Activated naive CD4-positive, alpha-beta T cell treated with anti-CD3 and anti-CD28 coated beads, Interleukin-2, amount 10 ng/mL, durations not matched to agents 7 days and 5 days (primary cell): ENCODE measurements at regions not wholly inside any gene's neighbourhood (a gene's known extent, or its start where the extent isn't known, plus 50 kb on each side); places are given as distances from the start of the nearest gene placed in this dataset.

Experiments used
- CTCF ChIA-PET: fragments of 350-600 bp; sonication (Branson Sonifier 250); formaldehyde crosslinking; loops from one replicate; lab custom pipeline; 2021; ENCODE audit warnings: antibody characterized with exemption; lab: Charles Lee
- DNase-seq: peaks from one replicate; pipeline ENCODE4 v3.0.0-alpha.2; 2020
- H3K27ac Mint-ChIP-seq: one replicate; pipeline ENCODE4 v1.8.0; 2021; ENCODE audit warnings: mild to moderate bottlenecking, moderate library complexity, mixed read lengths
- H3K27me3 Mint-ChIP-seq: one replicate; pipeline ENCODE4 v1.8.0; 2021; ENCODE audit warnings: mild to moderate bottlenecking, mixed read lengths
- H3K36me3 Mint-ChIP-seq: one replicate; pipeline ENCODE4 v1.8.0; 2021; ENCODE audit warnings: mixed read lengths
- H3K4me1 Mint-ChIP-seq: one replicate; pipeline ENCODE4 v1.8.0; 2021; ENCODE audit warnings: mixed read lengths
- H3K4me3 Mint-ChIP-seq: one replicate; pipeline ENCODE4 v1.8.0; 2021; ENCODE audit warnings: mild to moderate bottlenecking, moderate library complexity, mixed read lengths
- H3K9me3 Mint-ChIP-seq: one replicate; pipeline ENCODE4 v1.8.0; 2021; ENCODE audit warnings: mixed read lengths

GRCh38 chrX:150192816-150193215 is 170.3 kb upstream of the MAMLD1 start:
- Mint-ChIP-seq H3K9me3 (no peaks in the 10 kb centered on the region), H3K27ac (no peak overlapping the region), H3K27me3 (no peaks in the 10 kb centered on the region), H3K36me3 (no peaks in the 10 kb centered on the region), H3K4me3 (no peak overlapping the region), H3K4me1 (no peaks in the 10 kb centered on the region)
- no peak for DNase-seq
- CTCF ChIA-PET, result no interaction called here

GRCh38 chrX:150196285-150196684 is 166.8 kb upstream of the MAMLD1 start:
- CTCF ChIA-PET, result no interaction called here

GRCh38 chrX:150197388-150197787 is 165.7 kb upstream of the MAMLD1 start:
- no peak overlapping the region for H3K4me3 Mint-ChIP-seq
- H3K4me1 Mint-ChIP-seq, result no peaks in the 10 kb centered on the region
- no peaks in the 10 kb centered on the region for H3K36me3 Mint-ChIP-seq
- no peak overlapping the region for H3K27ac Mint-ChIP-seq
- CTCF ChIA-PET, result no interaction called here
- no peaks in the 10 kb centered on the region for H3K9me3 Mint-ChIP-seq
- no peaks in the 10 kb centered on the region for H3K27me3 Mint-ChIP-seq
- no peak for DNase-seq

More at GRCh38 chrX:150196285-150196684, 166.8 kb upstream of the MAMLD1 start:
- H3K4me3 Mint-ChIP-seq, result no peak overlapping the region
- no peak overlapping the region for H3K27ac Mint-ChIP-seq
- H3K36me3 Mint-ChIP-seq, result no peaks in the 10 kb centered on the region
- H3K9me3 Mint-ChIP-seq, result no peaks in the 10 kb centered on the region
- H3K4me1 Mint-ChIP-seq, result no peaks in the 10 kb centered on the region
- DNase-seq, result no peak
- no peaks in the 10 kb centered on the region for H3K27me3 Mint-ChIP-seq

DNA sequence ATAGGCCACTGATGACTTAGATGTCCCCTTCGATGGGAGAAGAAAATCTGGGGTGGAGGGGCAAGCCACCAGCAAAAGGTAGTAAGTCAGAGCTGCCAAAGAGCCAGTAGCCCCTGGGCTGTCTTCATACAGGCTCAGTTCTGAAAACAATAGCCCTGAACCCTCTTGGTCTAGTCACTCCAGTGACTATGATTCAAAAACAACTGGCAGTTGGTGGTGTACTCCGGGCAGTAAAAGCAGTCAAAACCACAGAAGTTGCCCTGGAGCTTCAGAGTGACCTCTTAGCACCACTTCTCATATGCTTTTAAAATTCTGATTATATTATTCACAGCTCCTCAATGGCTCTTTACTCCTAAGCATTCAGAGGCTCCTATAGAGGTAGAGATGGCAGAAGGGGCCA is 164.3 kb upstream of the MAMLD1 start:
- Mint-ChIP-seq H3K4me1 (no peaks in the 10 kb centered on the region), H3K36me3 (no peaks in the 10 kb centered on the region), H3K4me3 (no peak overlapping the region), H3K27ac (no peak overlapping the region), H3K27me3 (no peaks in the 10 kb centered on the region), H3K9me3 (no peaks in the 10 kb centered on the region)
- no peak for DNase-seq
- CTCF ChIA-PET, result interaction anchor here (1.3 kb wide), 1 partner anchor 235 kb away, joined by 3 read pairs; no protein-coding TSS in a partner anchor

GRCh38 chrX:150199181-150199580 is 163.9 kb upstream of the MAMLD1 start:
- H3K4me3 Mint-ChIP-seq, result no peak overlapping the region
- no peaks in the 10 kb centered on the region for H3K27me3 Mint-ChIP-seq
- CTCF ChIA-PET, result interaction anchor here (1.3 kb wide), 1 partner anchor 236 kb away, joined by 3 read pairs; no protein-coding TSS in a partner anchor
- no peaks in the 10 kb centered on the region for H3K4me1 Mint-ChIP-seq
- H3K36me3 Mint-ChIP-seq, result no peaks in the 10 kb centered on the region
- no peak overlapping the region for H3K27ac Mint-ChIP-seq
- H3K9me3 Mint-ChIP-seq, result no peaks in the 10 kb centered on the region
- DNase-seq, result no peak

DNA sequence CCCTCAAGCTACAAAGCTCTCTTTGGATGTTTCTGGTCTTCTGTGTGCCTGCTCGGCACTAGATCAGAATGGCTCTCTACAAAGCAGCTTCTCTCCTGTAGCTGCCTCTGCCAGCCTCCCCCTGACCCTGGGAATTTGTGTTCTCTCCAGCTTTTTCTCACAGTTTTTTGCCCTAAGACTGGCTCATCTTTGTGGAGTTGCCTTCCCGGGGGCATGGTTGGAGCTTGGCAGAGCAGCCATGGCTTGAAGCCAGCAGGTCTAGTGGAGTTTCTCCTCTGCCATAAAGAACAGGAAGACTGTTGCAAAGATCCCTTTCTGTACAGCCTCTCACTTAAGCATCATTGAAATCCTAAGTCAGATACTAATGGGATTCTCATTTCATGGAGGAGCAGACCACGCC is 163.3 kb upstream of the MAMLD1 start:
- H3K27me3 Mint-ChIP-seq, result no peaks in the 10 kb centered on the region
- H3K36me3 Mint-ChIP-seq, result no peaks in the 10 kb centered on the region
- no peak for DNase-seq
- no peaks in the 10 kb centered on the region for H3K9me3 Mint-ChIP-seq
- CTCF ChIA-PET, result no interaction called here
- H3K4me3 Mint-ChIP-seq, result no peak overlapping the region
- no peak overlapping the region for H3K27ac Mint-ChIP-seq
- H3K4me1 Mint-ChIP-seq, result no peaks in the 10 kb centered on the region

GRCh38 chrX:150200361-150200760 is 162.8 kb upstream of the MAMLD1 start:
- Mint-ChIP-seq H3K27me3 (no peaks in the 10 kb centered on the region), H3K4me3 (no peak overlapping the region)
- CTCF ChIA-PET, result interaction anchor here (0.7 to 0.8 kb wide), 2 partner anchors 18 to 158 kb away, joined by 3 read pairs; no protein-coding TSS in a partner anchor

DNA sequence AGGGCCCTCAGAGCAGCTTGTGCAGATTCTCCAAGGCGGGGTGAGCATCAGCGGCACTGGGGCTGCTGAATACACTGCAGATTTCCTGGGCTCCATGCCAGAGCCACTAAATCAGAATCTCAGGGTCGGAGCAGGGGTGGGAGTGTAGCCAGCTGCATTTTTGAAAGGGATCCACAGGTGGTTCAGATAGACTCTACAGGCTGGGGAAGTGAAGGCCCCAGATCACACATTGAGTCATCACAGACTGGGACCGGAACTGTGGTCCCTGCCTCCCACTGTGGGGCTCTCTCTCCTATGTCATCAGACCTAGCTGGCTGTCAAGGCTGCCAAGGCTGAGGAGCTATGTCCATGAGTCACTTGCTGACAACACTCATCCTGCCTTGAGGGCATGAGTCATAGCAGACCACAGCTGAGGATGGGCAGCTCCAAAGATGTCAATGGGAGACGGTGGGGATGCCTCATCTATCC is 162.3 kb upstream of the MAMLD1 start:
- Mint-ChIP-seq H3K4me3 (no peak overlapping the region), H3K9me3 (no peaks in the 10 kb centered on the region), H3K27ac (no peak overlapping the region), H3K36me3 (no peaks in the 10 kb centered on the region), H3K4me1 (no peaks in the 10 kb centered on the region), H3K27me3 (no peaks in the 10 kb centered on the region)
- CTCF ChIA-PET, result interaction anchor here (0.7 to 0.8 kb wide), 2 partner anchors 18 to 158 kb away, joined by 3 read pairs; no protein-coding TSS in a partner anchor
- peak; percentile 36 for DNase-seq

More at GRCh38 chrX:150200361-150200760, 162.8 kb upstream of the MAMLD1 start:
- DNase-seq, result no peak
- Mint-ChIP-seq H3K4me1 (no peaks in the 10 kb centered on the region), H3K36me3 (no peaks in the 10 kb centered on the region), H3K27ac (no peak overlapping the region), H3K9me3 (no peaks in the 10 kb centered on the region)

- H3K36me3 Mint-ChIP-seq, result no peaks in the 10 kb centered on the region
- H3K9me3 Mint-ChIP-seq, result no peaks in the 10 kb centered on the region
- H3K4me3 Mint-ChIP-seq, result no peak overlapping the region
- H3K4me1 Mint-ChIP-seq, result no peaks in the 10 kb centered on the region
- DNase-seq, result no peak
- CTCF ChIA-PET, result no interaction called here
- no peaks in the 10 kb centered on the region for H3K27me3 Mint-ChIP-seq
- no peak overlapping the region for H3K27ac Mint-ChIP-seq
Measured at GRCh38 chrX:150201391-150201790, 161.7 kb upstream of the MAMLD1 start.

GRCh38 chrX:150201841-150202240 is 161.3 kb upstream of the MAMLD1 start:
- CTCF ChIA-PET, result no interaction called here
- H3K27ac Mint-ChIP-seq, result no peak overlapping the region
- DNase-seq, result no peak
- H3K4me3 Mint-ChIP-seq, result no peak overlapping the region
- H3K4me1 Mint-ChIP-seq, result no peaks in the 10 kb centered on the region
- H3K9me3 Mint-ChIP-seq, result no peaks in the 10 kb centered on the region
- no peaks in the 10 kb centered on the region for H3K36me3 Mint-ChIP-seq
- no peaks in the 10 kb centered on the region for H3K27me3 Mint-ChIP-seq

GRCh38 chrX:150202641-150203247 is 160.4 kb upstream of the MAMLD1 start:
- no peak overlapping the region for H3K27ac Mint-ChIP-seq
- no peak for DNase-seq

GRCh38 chrX:150203248-150203645 is 159.9 kb upstream of the MAMLD1 start:
- peaks cover 3% of the 10 kb centered on the region for H3K27me3 Mint-ChIP-seq
- no peaks in the 10 kb centered on the region for H3K36me3 Mint-ChIP-seq
- H3K27ac Mint-ChIP-seq, result no peak overlapping the region
- CTCF ChIA-PET, result interaction anchor here (0.5 kb wide), 1 partner anchor 244 kb away, joined by 3 read pairs; no protein-coding TSS in a partner anchor
- H3K9me3 Mint-ChIP-seq, result no peaks in the 10 kb centered on the region
- H3K4me1 Mint-ChIP-seq, result no peaks in the 10 kb centered on the region
- DNase-seq, result no peak
- H3K4me3 Mint-ChIP-seq, result no peak overlapping the region

More at GRCh38 chrX:150202641-150203247, 160.4 kb upstream of the MAMLD1 start:
- H3K36me3 Mint-ChIP-seq, result no peaks in the 10 kb centered on the region
- no peaks in the 10 kb centered on the region for H3K9me3 Mint-ChIP-seq
- H3K27me3 Mint-ChIP-seq, result peaks cover 3% of the 10 kb centered on the region
- CTCF ChIA-PET, result no interaction called here
- no peaks in the 10 kb centered on the region for H3K4me1 Mint-ChIP-seq
- no peak overlapping the region for H3K4me3 Mint-ChIP-seq

DNA sequence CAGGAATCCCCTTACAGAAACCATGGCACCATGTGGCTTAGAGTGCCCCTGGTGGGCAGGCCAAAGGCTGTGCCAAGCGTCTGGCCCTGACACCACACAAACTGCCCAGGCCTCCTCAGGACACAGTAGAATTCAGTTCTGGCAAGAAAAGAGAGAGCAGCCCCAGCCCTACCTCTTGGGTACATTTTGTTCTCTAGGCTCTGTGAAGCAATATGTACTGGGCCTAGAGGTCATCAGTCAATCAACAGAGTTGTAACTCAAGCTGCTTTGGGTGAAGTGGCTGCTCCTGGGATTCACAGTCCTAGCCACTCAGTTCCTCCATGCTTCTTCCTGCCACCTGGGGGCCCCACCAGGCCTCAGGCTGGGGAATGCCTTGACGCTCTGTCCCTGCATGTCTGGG is 158.1 kb upstream of the MAMLD1 start:
- no peak for DNase-seq
- CTCF ChIA-PET, result no interaction called here
- H3K4me3 Mint-ChIP-seq, result no peak overlapping the region
- H3K27ac Mint-ChIP-seq, result no peak overlapping the region
- no peaks in the 10 kb centered on the region for H3K4me1 Mint-ChIP-seq
- no peaks in the 10 kb centered on the region for H3K36me3 Mint-ChIP-seq
- no peaks in the 10 kb centered on the region for H3K9me3 Mint-ChIP-seq
- H3K27me3 Mint-ChIP-seq, result peaks cover 3% of the 10 kb centered on the region

DNA sequence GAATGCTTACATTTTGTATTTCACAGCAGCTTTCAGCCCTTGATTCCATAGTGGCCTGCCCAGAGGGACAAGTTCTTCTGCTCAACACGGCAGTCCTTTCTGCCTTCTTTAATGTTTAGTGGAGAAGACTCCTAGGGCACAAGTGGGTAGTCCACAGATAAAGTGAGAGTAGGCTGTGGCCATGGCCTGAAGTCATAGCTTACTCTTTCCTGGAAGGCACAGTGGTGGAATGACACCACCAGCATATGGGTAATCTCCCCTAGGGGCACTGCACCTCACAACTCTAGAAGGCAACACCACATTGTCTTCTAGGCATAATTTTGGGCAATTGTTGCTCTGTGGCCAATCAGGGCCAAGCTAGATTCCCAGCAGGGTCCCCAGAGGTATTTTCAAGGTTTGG is 155.4 kb upstream of the MAMLD1 start:
- H3K27me3 Mint-ChIP-seq, result peaks cover 7% of the 10 kb centered on the region
- DNase-seq, result no peak
- no peak overlapping the region for H3K4me3 Mint-ChIP-seq
- CTCF ChIA-PET, result no interaction called here
- H3K9me3 Mint-ChIP-seq, result no peaks in the 10 kb centered on the region
- H3K36me3 Mint-ChIP-seq, result no peaks in the 10 kb centered on the region
- no peaks in the 10 kb centered on the region for H3K4me1 Mint-ChIP-seq
- no peak overlapping the region for H3K27ac Mint-ChIP-seq

- Mint-ChIP-seq H3K4me1 (no peaks in the 10 kb centered on the region), H3K27me3 (peaks cover 7% of the 10 kb centered on the region), H3K4me3 (no peak overlapping the region), H3K36me3 (no peaks in the 10 kb centered on the region), H3K9me3 (no peaks in the 10 kb centered on the region), H3K27ac (no peak overlapping the region)
- no peak for DNase-seq
- CTCF ChIA-PET, result no interaction called here
Measured at GRCh38 chrX:150211988-150212387, 151.1 kb upstream of the MAMLD1 start.
